IPS DF 4.7 (cell line): ENCODE measurements at regions not wholly inside any gene's neighbourhood (a gene's known extent, or its start where the extent isn't known, plus 50 kb on each side); places are given as distances from the start of the nearest gene placed in this dataset.

Experiments
- DNase-seq: peaks from one replicate; pipeline ENCODE4 v3.0.0-alpha.2; 2013; ENCODE audit warnings: low spot score; ENCODE audit errors: extremely low read depth

- no peak for DNase-seq
Measured at GRCh38 chr16:82248677-82249076, 78.7 kb upstream of the MPHOSPH6 start.

- DNase-seq = no peak
Measured at GRCh38 chr16:82248012-82248656, 78.1 kb upstream of the MPHOSPH6 start.

GRCh38 chr16:82242201-82242600, 72.2 kb upstream of the MPHOSPH6 start:
- DNase-seq = no peak

- no peak for DNase-seq
Measured at GRCh38 chr16:82241469-82242052, 71.5 kb upstream of the MPHOSPH6 start.

DNA sequence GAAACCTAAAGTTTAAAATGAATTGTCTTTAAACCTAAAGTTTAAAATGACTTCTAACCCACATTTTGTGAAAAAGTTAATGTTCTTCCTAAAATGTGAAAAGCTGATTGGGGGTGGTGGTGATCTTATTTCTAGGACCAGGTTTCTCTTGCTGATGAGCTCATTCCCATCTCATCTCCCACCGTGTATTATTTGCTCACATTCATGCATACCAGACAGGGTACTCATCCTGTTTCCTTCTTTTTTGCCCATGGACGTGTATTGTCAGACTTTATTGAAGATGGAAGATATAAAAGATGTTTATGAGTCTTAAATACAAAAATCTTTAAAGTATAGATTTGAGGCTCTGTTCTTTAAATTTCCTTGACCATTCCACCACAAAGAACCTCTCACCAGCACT, 70.1 kb upstream of the MPHOSPH6 start:
- DNase-seq = no peak

DNA sequence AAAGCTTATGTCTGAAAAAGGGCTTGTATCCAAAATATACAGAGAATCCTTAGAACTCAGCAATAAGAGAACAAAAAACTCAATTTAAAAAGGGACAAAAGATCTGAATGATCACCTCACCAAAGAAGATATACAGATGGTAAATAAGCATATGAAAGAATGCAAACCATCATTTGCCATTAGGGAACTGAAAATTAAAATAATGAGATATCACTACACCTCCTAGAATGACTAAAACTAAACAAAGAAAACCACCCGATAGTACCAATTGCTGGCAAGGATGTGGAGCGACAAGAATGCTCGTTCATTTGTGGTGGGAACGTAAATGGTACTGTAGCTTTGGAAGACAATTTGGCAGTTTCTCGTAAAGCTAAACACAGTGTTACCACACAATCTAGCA, 66.9 kb upstream of the MPHOSPH6 start:
- no peak for DNase-seq

- no peak for DNase-seq
Measured at GRCh38 chr16:82236415-82236814, 66.4 kb upstream of the MPHOSPH6 start.

- DNase-seq = no peak
Measured at GRCh38 chr16:82232806-82233205, 62.8 kb upstream of the MPHOSPH6 start.

GRCh38 chr16:82231008-82231787, 61.2 kb upstream of the MPHOSPH6 start:
- no peak for DNase-seq

GRCh38 chr16:82229800-82230619, 60.0 kb upstream of the MPHOSPH6 start:
- peak; percentile 58 for DNase-seq

GRCh38 chr16:82226327-82226726, 56.3 kb upstream of the MPHOSPH6 start:
- no peak for DNase-seq

- no peak for DNase-seq
Measured at GRCh38 chr16:82224821-82225220, 54.8 kb upstream of the MPHOSPH6 start.

GRCh38 chr16:82220541-82220940, 50.5 kb upstream of the MPHOSPH6 start:
- no peak for DNase-seq
